ENCODE measurements at regions not wholly inside any gene's neighbourhood (a gene's known extent, or its start where the extent isn't known, plus 50 kb on each side); places are given as distances from the start of the nearest gene placed in this dataset.

DNA sequence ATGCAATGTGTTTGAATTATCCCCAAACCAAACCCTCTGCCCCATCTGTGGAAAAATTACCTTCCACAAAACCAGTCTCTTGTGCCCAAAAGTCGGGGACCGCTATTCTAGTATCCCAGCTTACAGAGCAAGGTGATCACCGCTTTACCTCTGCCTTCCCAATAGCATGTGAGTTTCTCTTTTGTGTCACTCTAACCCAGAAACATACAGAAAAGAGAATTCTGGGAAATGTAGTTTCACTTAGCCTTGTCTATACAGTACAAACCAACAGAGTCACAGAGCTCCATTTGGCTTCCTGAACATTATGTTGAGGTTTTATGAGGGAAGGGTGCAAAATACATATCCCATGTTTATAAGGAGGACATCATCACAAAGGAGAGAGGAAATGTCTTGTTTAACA lies 260.3 kb upstream of the MINDY3 start:
- no peaks in the 10 kb centered on the region for H3K36me3 ChIP-seq
- intact Hi-C loops (cut with DNase I; ENCODE audit: low total_unique reads), result no loop called here
- H3K27me3 ChIP-seq, result no peaks in the 10 kb centered on the region
- no peaks in the 10 kb centered on the region for H3K9me3 ChIP-seq
- in situ Hi-C loops (cut with MboI; ENCODE audit: low pct_ligation_motif_present in 1 of 4, low pct_unique_long_range_greater_than_20kb in 1 of 4, low sequenced_read_pairs in 3 of 4), result no loop called here
- H3K4me3 ChIP-seq, result no peak overlapping the region
- TF ChIP-seq, protein P1, sequence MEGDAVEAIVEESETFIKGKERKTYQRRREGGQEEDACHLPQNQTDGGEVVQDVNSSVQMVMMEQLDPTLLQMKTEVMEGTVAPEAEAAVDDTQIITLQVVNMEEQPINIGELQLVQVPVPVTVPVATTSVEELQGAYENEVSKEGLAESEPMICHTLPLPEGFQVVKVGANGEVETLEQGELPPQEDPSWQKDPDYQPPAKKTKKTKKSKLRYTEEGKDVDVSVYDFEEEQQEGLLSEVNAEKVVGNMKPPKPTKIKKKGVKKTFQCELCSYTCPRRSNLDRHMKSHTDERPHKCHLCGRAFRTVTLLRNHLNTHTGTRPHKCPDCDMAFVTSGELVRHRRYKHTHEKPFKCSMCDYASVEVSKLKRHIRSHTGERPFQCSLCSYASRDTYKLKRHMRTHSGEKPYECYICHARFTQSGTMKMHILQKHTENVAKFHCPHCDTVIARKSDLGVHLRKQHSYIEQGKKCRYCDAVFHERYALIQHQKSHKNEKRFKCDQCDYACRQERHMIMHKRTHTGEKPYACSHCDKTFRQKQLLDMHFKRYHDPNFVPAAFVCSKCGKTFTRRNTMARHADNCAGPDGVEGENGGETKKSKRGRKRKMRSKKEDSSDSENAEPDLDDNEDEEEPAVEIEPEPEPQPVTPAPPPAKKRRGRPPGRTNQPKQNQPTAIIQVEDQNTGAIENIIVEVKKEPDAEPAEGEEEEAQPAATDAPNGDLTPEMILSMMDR (IDR thresholded peaks at IDR 0.05), result no peak
- TF ChIP-seq POLR2AphosphoS5 (IDR thresholded peaks at IDR 0.05), result no peak
- no peak for TF ChIP-seq EP300 (IDR thresholded peaks at IDR 0.05; ENCODE audit: low read depth)
- TF ChIP-seq POLR2A (IDR thresholded peaks at IDR 0.05), result no peak
- H3K27ac ChIP-seq, result no peak overlapping the region
- WGBS, 2 donors (ENCODE audit: low coverage in 1 of 2), result 70 to 76% methylated on average over 3 of the region's 3 CpGs
- H3K4me1 ChIP-seq, result no peaks in the 10 kb centered on the region
- no peak for DNase-seq

DNA sequence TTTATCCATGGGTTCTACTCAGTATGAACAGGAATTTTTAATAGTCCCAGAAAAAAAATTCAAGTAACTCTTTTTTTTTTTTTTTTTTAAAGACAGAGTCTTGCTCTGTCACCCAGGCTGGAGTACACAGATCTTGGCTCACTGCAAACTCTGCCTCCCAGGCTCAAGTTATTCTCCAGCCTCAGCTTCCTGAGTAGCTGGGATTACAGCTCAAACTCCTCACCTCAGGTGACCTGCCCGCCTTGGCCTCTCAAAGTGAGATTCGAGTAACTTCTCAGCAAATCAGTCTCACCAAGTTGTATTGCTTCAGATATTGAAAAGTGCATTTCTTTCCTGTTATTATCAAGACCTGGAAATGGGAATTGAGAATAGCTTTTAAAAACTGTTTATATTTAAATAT lies 281.2 kb upstream of the MINDY3 start:
- H3K4me1 ChIP-seq, result no peaks in the 10 kb centered on the region
- no peaks in the 10 kb centered on the region for H3K27me3 ChIP-seq
- in situ Hi-C loops (cut with MboI; ENCODE audit: low pct_ligation_motif_present in 1 of 4, low pct_unique_long_range_greater_than_20kb in 1 of 4, low sequenced_read_pairs in 3 of 4), result no loop called here
- no peak overlapping the region for H3K27ac ChIP-seq
- TF ChIP-seq POLR2A (IDR thresholded peaks at IDR 0.05) (no peak), EP300 (IDR thresholded peaks at IDR 0.05; ENCODE audit: low read depth) (no peak), POLR2AphosphoS5 (IDR thresholded peaks at IDR 0.05) (no peak)
- TF ChIP-seq, protein P1 (IDR thresholded peaks at IDR 0.05), result no peak
- no peaks in the 10 kb centered on the region for H3K9me3 ChIP-seq
- no peak overlapping the region for H3K4me3 ChIP-seq
- 62 to 77% methylated on average over 2 of the region's 2 CpGs for WGBS, 2 donors (ENCODE audit: low coverage in 1 of 2)
- no peak for DNase-seq
- intact Hi-C loops (cut with DNase I; ENCODE audit: low total_unique reads), result no loop called here
- H3K36me3 ChIP-seq, result no peaks in the 10 kb centered on the region

GRCh38 chr10:16146993-16147392 lies 286.7 kb upstream of the MINDY3 start:
- TF ChIP-seq EP300 (IDR thresholded peaks at IDR 0.05; ENCODE audit: low read depth) (no peak), POLR2AphosphoS5 (IDR thresholded peaks at IDR 0.05) (no peak), POLR2A (IDR thresholded peaks at IDR 0.05) (no peak)
- TF ChIP-seq, protein P1 (IDR thresholded peaks at IDR 0.05), result no peak
- DNase-seq, result no peak
- 85% methylated on average over 5 of the region's 5 CpGs for WGBS, 2 donors (ENCODE audit: low coverage in 1 of 2)
- intact Hi-C loops (cut with DNase I; ENCODE audit: low total_unique reads), result no loop called here
- no peaks in the 10 kb centered on the region for H3K9me3 ChIP-seq
- in situ Hi-C loops (cut with MboI; ENCODE audit: low pct_ligation_motif_present in 1 of 4, low pct_unique_long_range_greater_than_20kb in 1 of 4, low sequenced_read_pairs in 3 of 4), result no loop called here
- no peak overlapping the region for H3K27ac ChIP-seq
- no peaks in the 10 kb centered on the region for H3K27me3 ChIP-seq
- no peaks in the 10 kb centered on the region for H3K4me1 ChIP-seq
- H3K36me3 ChIP-seq, result no peaks in the 10 kb centered on the region
- H3K4me3 ChIP-seq, result no peak overlapping the region

DNA sequence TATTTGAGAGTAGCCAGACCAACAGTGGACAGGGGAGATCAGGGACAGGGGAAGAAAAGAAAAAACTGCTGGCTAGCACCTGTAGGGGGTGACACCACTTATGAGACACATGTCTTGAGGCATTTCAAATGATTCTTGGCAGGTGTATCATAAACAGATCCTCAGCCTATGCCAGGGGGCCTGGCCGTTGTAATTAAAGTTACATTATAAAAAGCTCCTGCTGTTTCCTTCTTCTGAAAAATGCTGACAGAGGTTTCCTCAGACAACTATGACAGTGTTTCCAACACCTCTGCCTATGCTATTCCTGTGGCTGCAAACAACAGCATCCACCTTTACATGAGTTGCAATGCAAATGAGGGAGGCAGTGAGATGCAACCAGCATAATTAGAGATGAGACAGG lies 281.0 kb upstream of the PTER start:
- intact Hi-C loops (cut with DNase I; ENCODE audit: low total_unique reads) (no loop called here), in situ Hi-C loops (cut with MboI; ENCODE audit: low pct_ligation_motif_present in 1 of 4, low pct_unique_long_range_greater_than_20kb in 1 of 4, low sequenced_read_pairs in 3 of 4) (no loop called here)
- Histone ChIP-seq H3K27ac (no peak overlapping the region), H3K9me3 (no peaks in the 10 kb centered on the region), H3K27me3 (no peaks in the 10 kb centered on the region), H3K4me1 (no peaks in the 10 kb centered on the region), H3K4me3 (no peak overlapping the region), H3K36me3 (no peaks in the 10 kb centered on the region)
- TF ChIP-seq, protein P1 (IDR thresholded peaks at IDR 0.05), result no peak
- TF ChIP-seq EP300 (IDR thresholded peaks at IDR 0.05; ENCODE audit: low read depth) (no peak), POLR2A (IDR thresholded peaks at IDR 0.05) (no peak), POLR2AphosphoS5 (IDR thresholded peaks at IDR 0.05) (no peak)
- 10% methylated on average over 1 of the region's 1 CpG; no CpG with 5 or more reads in 1 of the 2 donors for WGBS, 2 donors (ENCODE audit: low coverage in 1 of 2)
- no peak for DNase-seq
